SK-N-SH treated with all-trans-retinoic acid at 6 μM for 48 hours (cell line): ENCODE measurements at regions not wholly inside any gene's neighbourhood (a gene's known extent, or its start where the extent isn't known, plus 50 kb on each side); places are given as distances from the start of the nearest gene placed in this dataset.

Experiments
- CSDC2 ChIP-seq: fragments of 250-450 bp; sonication (Bioruptor Pico); IDR thresholded peaks from 2 replicates; pipeline ENCODE4 v1.5.0; 2020; ENCODE audit warnings: mild to moderate bottlenecking, moderate library complexity
- GLIS3 ChIP-seq: fragments of 250-450 bp; sonication (Bioruptor Pico); IDR thresholded peaks from 2 replicates; pipeline ENCODE4 v1.5.0; 2020; ENCODE audit warnings: mild to moderate bottlenecking, moderate library complexity
- PATZ1 ChIP-seq: fragments of 250-450 bp; sonication (Bioruptor Pico); IDR thresholded peaks from 2 replicates; pipeline ENCODE4 v1.8.0; 2020; ENCODE audit warnings: mild to moderate bottlenecking, moderate library complexity, borderline replicate concordance
- ZNF70 ChIP-seq: fragments of 450-650 bp; formaldehyde crosslinking; IDR thresholded peaks from 2 replicates; pipeline ENCODE4 v1.5.0; 2020; ENCODE audit warnings: mild to moderate bottlenecking, moderate library complexity

DNA sequence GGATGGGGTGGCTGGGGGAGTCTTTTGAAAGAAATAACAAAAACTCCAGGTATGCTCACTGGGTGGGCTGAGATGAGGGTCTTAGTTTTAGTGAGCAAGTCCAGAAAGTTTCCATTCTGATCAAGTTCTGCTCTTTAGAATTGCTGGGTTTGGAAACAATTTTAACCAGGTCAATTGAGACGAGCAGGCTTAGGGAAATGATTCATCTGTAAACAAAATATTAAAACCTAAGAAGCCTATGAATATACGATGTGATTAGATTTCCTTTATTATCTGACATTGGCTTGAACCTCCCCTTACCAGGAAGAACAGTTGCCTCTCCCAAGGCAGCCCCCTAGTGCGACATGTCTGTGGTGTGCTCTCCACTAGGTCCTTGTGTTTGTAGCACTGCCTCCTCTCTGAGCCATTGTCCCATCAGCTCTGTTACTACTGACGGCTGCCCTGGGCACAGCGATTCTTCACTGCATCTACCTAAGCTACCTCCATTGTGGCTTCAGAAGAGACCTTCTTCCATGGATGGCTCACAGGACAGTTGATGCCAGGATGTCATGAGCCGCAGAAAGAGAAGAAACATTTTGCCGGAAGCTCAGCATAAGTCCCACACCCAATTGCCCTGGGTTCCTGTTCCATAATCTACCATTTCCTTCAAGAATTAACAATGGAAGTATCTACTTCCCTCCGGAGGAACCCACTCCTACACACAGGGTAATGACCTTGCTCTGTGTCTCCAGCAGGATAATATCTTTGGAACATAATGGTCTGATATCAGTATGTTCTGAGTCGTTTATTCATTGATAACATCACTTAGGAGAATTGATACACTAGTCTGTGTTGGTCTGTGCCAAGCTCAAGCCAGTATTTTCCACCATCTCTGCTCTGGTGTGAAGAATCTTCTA lies 95.1 kb upstream of the ITGB1 start:
- no peak for TF ChIP-seq ZNF70 (CRISPR knock-in tag)
- TF ChIP-seq GLIS3 (CRISPR knock-in tag), result no peak
- no peak for TF ChIP-seq CSDC2 (CRISPR knock-in tag)
- no peak for TF ChIP-seq PATZ1 (CRISPR knock-in tag)
